ENCODE measurements at regions not wholly inside any gene's neighbourhood (a gene's known extent, or its start where the extent isn't known, plus 50 kb on each side); places are given as distances from the start of the nearest gene placed in this dataset.

GRCh38 chr4:31334086-31334910, 614.1 kb downstream of the PCDH7 start:
- DNase-seq (ENCODE audit: extremely low read depth, insufficient read length): no peak
- no peaks in the 10 kb centered on the region for H3K27me3 ChIP-seq (replicated peaks; ENCODE audit: control insufficient read depth, insufficient read depth, low read length)
- no peak overlapping the region for H3K4me3 ChIP-seq (replicated peaks; ENCODE audit: low read depth, low read length)
- TF ChIP-seq CTCF (IDR thresholded peaks at IDR 0.05; ENCODE audit: insufficient read depth, low read length, poor library complexity, severe bottlenecking): no peak
- H3K36me3 ChIP-seq (ENCODE audit: control insufficient read depth, insufficient read depth, low read length): no peaks in the 10 kb centered on the region

- H3K4me3 ChIP-seq (replicated peaks; ENCODE audit: low read depth, low read length): no peak overlapping the region
- H3K27me3 ChIP-seq (replicated peaks; ENCODE audit: control insufficient read depth, insufficient read depth, low read length): no peaks in the 10 kb centered on the region
- TF ChIP-seq CTCF (IDR thresholded peaks at IDR 0.05; ENCODE audit: insufficient read depth, low read length, poor library complexity, severe bottlenecking): no peak
Measured at GRCh38 chr4:31338000-31338399, 617.8 kb downstream of the PCDH7 start.

GRCh38 chr4:31341601-31342359, 621.6 kb downstream of the PCDH7 start:
- H3K36me3 ChIP-seq (ENCODE audit: control insufficient read depth, insufficient read depth, low read length): no peaks in the 10 kb centered on the region
- no peak for DNase-seq (ENCODE audit: extremely low read depth, insufficient read length)
- TF ChIP-seq CTCF (IDR thresholded peaks at IDR 0.05; ENCODE audit: insufficient read depth, low read length, poor library complexity, severe bottlenecking): no peak
- H3K27me3 ChIP-seq (replicated peaks; ENCODE audit: control insufficient read depth, insufficient read depth, low read length): no peaks in the 10 kb centered on the region
- no peak overlapping the region for H3K4me3 ChIP-seq (replicated peaks; ENCODE audit: low read depth, low read length)

More at GRCh38 chr4:31338000-31338399, 617.8 kb downstream of the PCDH7 start:
- no peak for DNase-seq (ENCODE audit: extremely low read depth, insufficient read length)
- H3K36me3 ChIP-seq (ENCODE audit: control insufficient read depth, insufficient read depth, low read length): no peaks in the 10 kb centered on the region

- no peak overlapping the region for H3K4me3 ChIP-seq (replicated peaks; ENCODE audit: low read depth, low read length)
- no peaks in the 10 kb centered on the region for H3K36me3 ChIP-seq (ENCODE audit: control insufficient read depth, insufficient read depth, low read length)
- H3K27me3 ChIP-seq (replicated peaks; ENCODE audit: control insufficient read depth, insufficient read depth, low read length): no peaks in the 10 kb centered on the region
- no peak for TF ChIP-seq CTCF (IDR thresholded peaks at IDR 0.05; ENCODE audit: insufficient read depth, low read length, poor library complexity, severe bottlenecking)
- no peak for DNase-seq (ENCODE audit: extremely low read depth, insufficient read length)
Measured at GRCh38 chr4:31343061-31343460, 622.9 kb downstream of the PCDH7 start.

GRCh38 chr4:31349907-31350306, 629.7 kb downstream of the PCDH7 start:
- Histone ChIP-seq H3K4me3 (replicated peaks; ENCODE audit: low read depth, low read length) (no peak overlapping the region), H3K27me3 (replicated peaks; ENCODE audit: control insufficient read depth, insufficient read depth, low read length) (no peaks in the 10 kb centered on the region), H3K36me3 (ENCODE audit: control insufficient read depth, insufficient read depth, low read length) (no peaks in the 10 kb centered on the region)
- DNase-seq (ENCODE audit: extremely low read depth, insufficient read length): no peak
- no peak for TF ChIP-seq CTCF (IDR thresholded peaks at IDR 0.05; ENCODE audit: insufficient read depth, low read length, poor library complexity, severe bottlenecking)
